NT2/D1 (cell line): ENCODE measurements at regions not wholly inside any gene's neighbourhood (a gene's known extent, or its start where the extent isn't known, plus 50 kb on each side); places are given as distances from the start of the nearest gene placed in this dataset.

Experiments used
- SUZ12 ChIP-seq: IDR thresholded peaks from 2 replicates; pipeline ENCODE4 v1.6.1; 2011; ENCODE audit not compliant: insufficient read length, insufficient read depth; ENCODE audit errors: extremely low read depth
- YY1 ChIP-seq: IDR thresholded peaks from 2 replicates; pipeline ENCODE4 v1.6.1; 2011; ENCODE audit not compliant: insufficient read length, insufficient read depth
- ZNF274 ChIP-seq: IDR thresholded peaks from 2 replicates; pipeline ENCODE4 v1.6.1; 2011; ENCODE audit warnings: mild to moderate bottlenecking, low read depth, low read length

- TF ChIP-seq ZNF274, result no peak
- TF ChIP-seq YY1, result no peak
- no peak for TF ChIP-seq SUZ12
Observed at GRCh38 chrX:125210146-125210545, 109.5 kb upstream of the TEX13C start.
